LNCaP clone FGC (cell line): ENCODE measurements at regions not wholly inside any gene's neighbourhood (a gene's known extent, or its start where the extent isn't known, plus 50 kb on each side); places are given as distances from the start of the nearest gene placed in this dataset.

Source experiments
- DNase-seq: peaks from one replicate; pipeline ENCODE4 v3.0.0-alpha.2; 2011; ENCODE audit warnings: low read depth
- H3K4me3 ChIP-seq: 2 replicates; pipeline ENCODE4 v1.5.1; 2011; ENCODE audit warnings: mild to moderate bottlenecking, low read depth, low read length, control low read depth
- CTCF ChIP-seq: IDR thresholded peaks from 2 replicates; pipeline ENCODE4 v1.5.1; 2012; ENCODE audit warnings: mild to moderate bottlenecking; ENCODE audit not compliant: control insufficient read depth, insufficient read depth; ENCODE audit errors: extremely low read depth

GRCh38 chr11:121800731-121801393, 315.2 kb downstream of the BLID start:
- H3K4me3 ChIP-seq, result no peak overlapping the region
- no peak for TF ChIP-seq CTCF
- no peak for DNase-seq

- no peak for TF ChIP-seq CTCF
- H3K4me3 ChIP-seq, result no peak overlapping the region
- no peak for DNase-seq
Measured at GRCh38 chr11:121800240-121800639, 315.8 kb downstream of the BLID start.

GRCh38 chr11:121797496-121797895, 318.5 kb downstream of the BLID start:
- no peak for DNase-seq
- TF ChIP-seq CTCF, result no peak
- no peak overlapping the region for H3K4me3 ChIP-seq

GRCh38 chr11:121795174-121795573, 320.8 kb downstream of the BLID start:
- DNase-seq, result no peak
- no peak overlapping the region for H3K4me3 ChIP-seq
- TF ChIP-seq CTCF, result no peak

- DNase-seq, result no peak
- no peak for TF ChIP-seq CTCF
- H3K4me3 ChIP-seq, result no peak overlapping the region
Measured at GRCh38 chr11:121794671-121795141, 321.3 kb downstream of the BLID start.

GRCh38 chr11:121793916-121794315, 322.1 kb downstream of the BLID start:
- no peak for DNase-seq
- TF ChIP-seq CTCF, result no peak
- H3K4me3 ChIP-seq, result no peak overlapping the region

- DNase-seq, result no peak
- no peak for TF ChIP-seq CTCF
- no peak overlapping the region for H3K4me3 ChIP-seq
Measured at GRCh38 chr11:121793291-121793690, 322.7 kb downstream of the BLID start.
